ENCODE measurements at regions not wholly inside any gene's neighbourhood (a gene's known extent, or its start where the extent isn't known, plus 50 kb on each side); places are given as distances from the start of the nearest gene placed in this dataset.
"Not testable (repeated sequence)": the region's sequence is repeated elsewhere in the genome, so short reads cannot be mapped to it uniquely, and the experiment has no call there.

DNA sequence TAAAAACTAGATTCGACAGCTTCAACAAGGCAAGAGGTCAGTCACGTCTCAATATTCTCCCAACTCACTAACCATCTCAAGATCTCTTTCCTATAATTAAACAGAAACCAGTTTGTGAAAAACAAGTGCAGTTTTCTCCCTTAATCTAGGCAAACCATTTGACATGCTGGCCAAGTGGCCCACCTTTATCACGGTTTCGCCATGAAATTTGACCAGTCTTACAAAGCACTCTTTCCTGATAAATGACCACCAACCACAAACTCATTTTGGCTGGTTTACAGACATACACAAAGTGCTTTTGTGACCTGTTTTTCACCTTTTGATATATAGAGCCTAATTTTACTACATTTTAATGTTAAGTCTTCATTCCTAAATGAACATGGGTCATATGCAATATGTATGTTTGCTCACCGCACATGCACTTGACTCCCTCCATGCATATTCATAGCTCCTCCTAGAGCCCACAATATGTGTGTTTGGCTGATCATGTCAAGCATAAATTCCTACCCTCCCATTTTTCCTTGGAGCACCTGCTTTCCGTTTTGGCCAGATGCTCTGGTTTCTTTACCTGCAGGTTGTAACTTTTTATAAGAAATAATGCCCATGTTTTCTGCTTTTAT lies 385.1 kb downstream of the RAD51AP2 start:
- DNase-seq (ENCODE audit: low spot score) = no peak

DNA sequence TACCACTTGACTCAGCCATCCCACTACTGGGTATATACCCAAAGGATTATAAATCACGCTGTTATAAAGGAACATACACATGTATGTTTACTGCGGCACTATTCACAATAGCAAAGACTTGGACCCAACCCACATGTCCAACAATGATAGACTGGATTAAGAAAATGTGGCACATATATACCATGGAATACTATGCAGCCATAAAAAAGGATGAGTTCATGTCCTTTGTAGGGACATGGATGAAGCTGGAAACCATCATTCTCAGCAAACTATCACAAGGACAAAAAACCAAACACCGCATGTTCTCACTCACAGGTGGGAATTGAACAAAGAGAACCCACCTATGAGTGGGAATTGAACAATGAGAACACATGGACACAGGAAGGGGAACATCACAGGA lies 387.6 kb downstream of the RAD51AP2 start:
- not testable (repeated sequence) for DNase-seq (ENCODE audit: low spot score)

DNA sequence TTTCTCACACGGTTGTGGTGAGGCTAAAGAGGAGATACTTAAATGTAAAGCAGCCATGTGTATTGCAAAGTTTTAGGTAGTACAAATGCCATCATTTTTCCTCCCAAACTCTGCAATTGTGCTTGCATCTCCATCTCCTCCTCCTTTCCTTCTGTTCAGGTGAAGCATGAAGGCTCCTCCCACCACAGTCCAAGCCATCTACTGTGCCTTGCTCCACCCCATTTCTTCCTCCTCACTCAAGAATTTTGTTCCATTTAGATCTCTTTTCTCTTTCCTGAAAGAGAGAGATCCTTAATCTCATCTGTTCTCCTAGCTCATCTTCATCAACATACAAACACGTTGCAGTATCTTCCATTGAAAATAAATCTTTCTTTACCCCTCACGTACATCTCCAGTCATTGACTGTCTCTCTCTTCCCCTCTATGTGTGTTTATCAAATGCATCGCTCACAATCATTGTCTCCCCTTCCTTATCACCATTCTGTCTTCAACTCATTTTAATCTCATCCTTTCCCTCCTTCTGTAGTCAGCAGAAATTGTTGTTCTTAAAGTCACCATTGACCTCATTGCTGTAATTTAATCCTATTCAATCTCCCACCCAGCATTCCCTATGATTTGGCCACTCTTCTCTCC lies 392.1 kb downstream of the RAD51AP2 start:
- DNase-seq (ENCODE audit: low spot score) = no peak

DNA sequence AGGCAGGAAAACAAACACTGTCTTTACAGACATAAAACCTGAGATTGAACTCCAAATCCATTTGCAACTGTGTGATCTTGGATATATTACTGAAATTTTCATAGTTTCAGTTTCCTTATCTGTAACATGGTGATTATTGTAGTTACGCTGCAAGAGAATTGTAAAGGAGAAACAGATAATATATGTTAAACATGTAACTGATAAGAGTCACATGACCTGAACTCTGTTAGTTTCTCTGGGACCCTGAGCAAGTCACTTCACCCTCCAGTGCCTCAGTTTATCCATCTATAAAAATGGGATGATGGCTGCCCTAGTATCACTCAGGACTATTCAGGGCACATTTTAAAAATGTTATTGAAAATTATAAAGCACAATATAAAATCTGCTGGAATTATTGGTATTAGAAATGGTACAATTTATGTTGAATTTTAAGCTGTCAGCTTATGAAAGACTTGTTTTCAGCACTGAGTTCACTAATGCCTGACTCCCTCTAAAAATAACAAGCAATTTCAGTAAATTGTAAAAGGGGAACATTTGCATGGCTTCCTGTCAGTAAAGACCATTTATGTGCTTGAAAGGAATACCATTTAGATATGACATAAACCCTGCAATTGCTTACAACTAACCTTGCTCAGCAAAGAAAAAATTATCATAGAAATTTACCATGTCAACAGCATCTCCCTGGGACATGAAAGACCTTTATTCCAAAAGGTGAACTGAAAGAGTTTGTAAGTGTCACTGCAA lies 393.5 kb downstream of the RAD51AP2 start:
- DNase-seq (ENCODE audit: low spot score) = no peak

DNA sequence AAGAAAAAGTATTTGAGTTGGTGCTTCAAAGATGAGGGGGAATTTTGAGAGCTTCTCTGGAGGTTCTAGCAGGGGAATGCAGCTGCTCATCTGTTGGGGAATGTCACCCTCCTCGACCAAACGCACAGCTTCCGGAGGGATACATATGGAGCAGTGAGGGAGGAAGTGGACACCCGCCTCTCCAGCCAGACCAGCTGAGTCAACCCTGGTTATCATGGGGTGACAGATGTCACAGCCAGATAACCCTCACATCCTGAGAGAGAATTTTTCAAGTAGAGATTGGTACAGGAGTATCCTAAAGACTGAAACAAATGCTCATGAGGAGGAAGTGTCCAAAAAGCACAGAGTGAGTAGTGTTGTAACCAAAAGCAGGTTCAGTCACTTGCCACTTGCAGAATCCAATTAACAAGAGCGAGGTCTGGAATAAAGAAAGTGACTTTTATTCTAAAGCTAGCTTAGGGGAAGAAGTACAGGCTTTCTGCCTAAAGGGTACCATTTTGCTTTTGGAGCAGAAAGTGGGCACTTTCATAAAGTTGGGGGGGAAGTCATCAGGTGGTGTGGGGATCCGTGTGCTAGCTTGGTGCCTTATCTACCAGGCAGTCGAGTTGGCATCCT lies 395.2 kb downstream of the RAD51AP2 start:
- no peak for DNase-seq (ENCODE audit: low spot score)

DNA sequence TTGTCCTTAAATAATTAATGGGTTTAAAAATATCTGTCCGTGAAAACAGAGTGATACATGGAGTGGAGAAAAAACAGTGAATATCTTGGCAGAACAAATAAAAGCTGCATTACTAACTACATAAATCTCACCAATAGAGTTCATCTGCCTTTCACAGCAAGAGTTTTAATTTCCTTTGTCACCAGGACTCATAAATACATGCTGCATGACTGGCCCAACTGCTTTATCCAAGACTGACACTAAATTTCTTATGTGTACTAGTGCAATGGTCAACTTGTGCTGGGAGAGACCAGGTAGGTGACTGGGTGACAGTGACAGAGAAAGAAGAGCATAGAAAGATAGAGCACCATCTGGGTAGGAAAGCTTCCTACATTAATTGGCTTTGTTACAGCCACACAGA lies 402.8 kb downstream of the RAD51AP2 start:
- no peak for DNase-seq (ENCODE audit: low spot score)

DNA sequence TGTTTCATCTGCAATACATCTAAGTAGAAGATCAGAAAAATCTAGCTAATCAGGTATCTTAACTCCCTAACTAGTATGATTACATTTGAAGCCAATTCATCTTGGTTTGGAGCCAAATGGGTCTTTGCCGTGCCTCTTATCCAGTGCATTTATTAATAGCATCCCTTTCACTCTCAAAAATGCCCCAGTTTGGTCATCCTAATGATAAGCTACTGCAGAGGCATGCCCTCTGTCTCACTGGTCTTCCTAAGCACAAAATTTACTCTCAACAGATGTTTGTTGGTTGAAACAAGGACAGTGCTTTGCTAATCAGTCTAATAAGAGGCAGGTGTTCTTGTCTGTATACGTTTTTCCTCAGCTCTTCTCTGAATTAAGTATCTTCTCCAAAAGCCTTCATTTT lies 403.2 kb downstream of the RAD51AP2 start:
- DNase-seq (ENCODE audit: low spot score) = no peak

DNA sequence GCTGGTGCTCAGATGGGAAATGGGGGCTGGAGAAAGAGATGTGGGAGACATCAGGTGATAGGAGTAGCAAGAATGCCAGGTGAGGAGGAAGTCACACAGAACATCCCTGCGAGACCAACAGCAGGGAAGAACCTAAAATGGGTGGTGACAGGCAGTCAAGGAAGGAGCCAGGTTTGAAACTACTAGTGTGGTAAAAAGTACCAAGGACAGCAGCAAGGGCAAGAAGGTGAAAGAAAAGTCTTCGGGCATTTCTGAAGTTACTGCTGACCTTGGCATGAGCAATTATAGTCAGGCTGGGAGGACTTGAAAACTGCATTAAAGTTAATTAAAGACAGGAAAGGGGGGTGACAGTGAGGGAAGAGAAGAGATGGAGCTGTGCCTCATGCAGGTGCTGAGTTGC lies 410.4 kb downstream of the RAD51AP2 start:
- DNase-seq (ENCODE audit: low spot score) = no peak

DNA sequence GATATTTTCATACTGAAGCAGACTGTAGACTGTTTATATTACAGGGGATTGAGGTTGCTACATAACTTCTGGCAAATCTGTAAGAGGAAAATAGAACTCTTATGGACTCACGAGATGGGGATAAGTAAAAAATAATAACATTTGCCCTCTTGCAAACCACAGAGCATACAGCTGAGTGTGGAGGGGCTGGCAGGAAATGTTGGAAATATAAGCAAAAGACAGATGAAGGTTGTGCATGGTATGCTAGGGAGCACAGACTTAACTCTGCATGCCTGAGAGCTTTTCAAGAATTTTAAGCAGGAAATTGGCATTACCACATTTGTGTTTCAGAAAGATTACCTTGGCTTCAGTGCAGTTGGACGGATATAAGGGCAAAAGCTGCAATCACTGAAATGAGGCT lies 411.1 kb downstream of the RAD51AP2 start:
- DNase-seq (ENCODE audit: low spot score) = no peak

DNA sequence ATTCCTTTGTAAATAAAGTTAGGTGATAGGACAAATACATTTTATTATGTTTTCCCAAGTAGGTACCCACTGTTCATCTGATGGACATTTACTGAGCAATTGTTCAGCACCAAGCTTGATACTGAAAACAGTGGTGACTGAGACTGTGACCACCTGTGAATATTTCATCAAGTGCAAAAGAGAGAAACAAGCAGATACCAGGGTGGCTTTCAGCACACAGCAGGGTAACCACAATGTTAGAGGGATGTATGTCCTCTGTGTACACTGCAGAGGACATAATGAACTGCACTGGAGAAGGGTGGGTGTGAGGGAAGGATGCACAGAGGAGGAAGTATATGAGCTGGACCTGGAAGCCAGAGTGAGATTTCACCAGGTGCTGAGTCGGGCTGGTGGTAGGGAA lies 411.8 kb downstream of the RAD51AP2 start:
- no peak for DNase-seq (ENCODE audit: low spot score)

DNA sequence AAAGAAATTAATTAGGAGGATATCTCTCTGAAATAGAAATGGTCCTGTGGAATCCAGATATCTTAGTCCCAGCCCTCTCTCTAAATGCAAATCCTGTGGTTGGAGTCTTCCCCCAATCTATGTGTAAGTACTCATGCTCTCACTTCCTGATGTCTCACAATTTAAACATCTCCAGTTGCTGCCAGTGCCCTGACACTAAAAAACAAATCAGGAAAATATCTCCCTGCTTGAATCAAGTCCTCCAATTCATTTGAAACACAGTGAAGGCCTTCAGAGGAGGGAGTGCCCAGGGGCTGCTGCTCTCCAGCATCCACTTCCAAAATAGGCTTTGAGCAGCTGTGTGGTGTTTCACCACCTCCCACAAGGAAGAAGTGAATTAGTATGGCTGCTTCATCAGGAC lies 413.8 kb downstream of the RAD51AP2 start:
- no peak for DNase-seq (ENCODE audit: low spot score)

DNA sequence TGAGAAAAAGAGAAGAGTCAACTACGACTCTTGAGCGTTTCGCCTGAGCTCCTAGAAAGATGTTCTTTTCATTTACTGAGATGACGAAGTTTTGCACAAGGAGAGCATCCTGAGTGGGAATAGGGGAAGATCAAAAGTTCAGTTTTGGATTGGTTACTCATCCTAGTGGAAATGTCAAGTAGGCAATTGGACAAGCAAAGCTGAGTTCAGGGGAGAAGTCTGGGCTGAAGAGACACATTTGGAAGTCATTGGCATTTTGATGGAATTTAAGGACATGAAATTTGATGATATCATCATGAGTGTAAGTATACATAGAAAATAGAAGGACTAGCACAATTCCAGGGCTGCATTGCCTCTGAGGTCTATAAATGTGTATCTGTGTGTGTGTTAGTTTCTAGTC lies 416.6 kb downstream of the RAD51AP2 start:
- DNase-seq (ENCODE audit: low spot score) = no peak

DNA sequence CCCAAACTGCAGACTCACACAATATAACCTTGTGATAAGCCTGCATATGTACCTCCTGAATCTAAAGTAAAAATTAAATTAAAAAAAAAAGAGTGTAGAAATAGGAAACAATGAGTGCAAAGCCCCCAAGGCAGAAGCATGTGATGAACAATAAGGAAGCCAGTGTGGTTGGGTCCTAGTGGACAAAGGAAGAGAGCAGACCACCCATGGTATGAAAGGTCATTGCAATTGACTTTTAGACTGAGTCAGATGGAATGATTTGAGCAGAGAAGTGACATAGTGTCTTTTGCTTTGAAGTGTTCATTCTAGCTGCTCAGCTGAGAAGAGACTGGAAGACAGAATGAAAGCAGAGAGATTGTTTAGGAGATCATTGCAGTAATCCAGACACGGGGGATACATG lies 417.1 kb downstream of the RAD51AP2 start:
- no peak for DNase-seq (ENCODE audit: low spot score)

DNA sequence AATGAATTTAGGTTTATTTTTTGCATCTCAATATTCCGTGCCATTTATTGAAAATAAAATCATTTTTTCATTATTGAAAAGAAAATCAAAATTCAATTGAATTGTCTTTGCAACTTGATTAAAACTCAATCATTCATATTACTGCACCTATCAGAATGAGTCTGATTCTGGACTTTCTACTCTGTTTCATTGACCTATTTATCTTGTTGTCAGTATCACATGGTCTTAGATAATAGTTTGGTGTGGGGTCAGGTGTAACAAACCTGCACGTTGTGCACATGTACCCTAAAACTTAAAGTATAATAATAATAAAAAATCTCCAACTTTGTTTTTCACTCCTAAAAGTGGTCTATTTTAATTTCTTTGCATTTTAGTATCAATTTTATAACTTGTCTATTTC lies 422.9 kb downstream of the RAD51AP2 start:
- DNase-seq (ENCODE audit: low spot score) = no peak

DNA sequence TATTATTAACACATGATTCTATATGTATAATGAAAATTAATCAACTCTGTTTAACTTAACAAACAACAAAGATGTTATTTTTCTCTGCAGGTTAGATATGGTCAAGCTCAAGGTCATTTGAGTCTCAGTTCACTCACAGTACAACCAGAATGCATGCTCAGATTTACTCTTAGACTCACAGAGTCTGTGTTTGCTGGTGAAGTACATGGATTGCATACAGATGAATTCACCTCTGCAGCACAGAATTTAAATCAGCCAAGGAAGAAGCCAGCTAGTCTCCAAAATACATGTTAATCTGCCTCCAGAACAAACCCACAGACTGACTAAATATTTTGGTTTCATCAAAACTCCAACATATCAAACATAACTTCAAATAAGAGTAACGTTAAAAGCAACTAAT lies 424.5 kb downstream of the RAD51AP2 start:
- no peak for DNase-seq (ENCODE audit: low spot score)

DNA sequence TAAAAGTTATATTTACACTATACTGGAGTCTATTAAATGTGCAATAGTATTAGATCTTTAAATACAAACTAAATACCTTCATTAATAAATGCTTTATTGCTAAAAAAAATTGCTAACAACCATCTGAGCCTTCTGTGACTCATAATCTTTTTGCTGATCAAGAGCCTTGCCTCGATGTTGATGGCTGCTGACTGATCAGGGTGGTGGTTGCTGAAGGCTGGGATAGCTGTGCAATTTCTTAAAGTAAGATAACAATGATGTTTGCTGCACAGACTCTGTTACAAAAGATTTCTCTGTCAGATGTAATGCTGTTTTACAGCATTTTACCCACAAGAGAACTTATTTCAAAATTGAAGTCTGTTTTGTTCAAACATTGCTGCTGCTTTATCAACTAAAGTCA lies 421.4 kb upstream of the CYRIA start:
- DNase-seq (ENCODE audit: low spot score) = no peak

DNA sequence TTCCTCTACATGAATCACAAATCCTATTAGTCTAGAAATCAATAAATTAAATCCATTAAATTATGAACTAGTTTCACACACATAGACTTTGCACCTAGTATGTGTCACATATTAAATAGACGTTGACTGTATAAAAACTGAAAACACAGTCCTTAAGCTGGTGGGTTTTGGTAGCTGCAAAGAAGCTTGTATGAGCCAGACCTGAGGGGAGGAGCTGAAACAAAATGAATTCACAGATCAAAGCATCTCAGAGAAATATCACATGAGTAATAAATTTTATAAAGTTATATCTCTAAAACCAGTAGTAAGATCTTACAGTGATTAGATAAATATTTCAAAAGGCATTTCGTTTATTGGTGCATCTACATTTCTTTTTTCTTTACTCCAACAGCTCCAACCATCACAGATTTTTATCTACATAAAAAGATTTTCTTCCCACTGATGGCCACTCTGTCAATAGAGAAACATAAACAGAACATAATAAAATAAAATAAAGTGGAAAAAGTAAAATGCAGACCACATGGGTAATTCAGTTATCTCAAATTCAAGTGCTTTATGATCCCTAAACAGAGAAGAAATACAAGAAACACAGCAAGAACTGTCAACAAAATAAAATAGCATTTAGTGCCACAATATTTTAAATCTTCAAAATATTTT lies 420.0 kb upstream of the CYRIA start:
- DNase-seq (ENCODE audit: low spot score) = no peak

DNA sequence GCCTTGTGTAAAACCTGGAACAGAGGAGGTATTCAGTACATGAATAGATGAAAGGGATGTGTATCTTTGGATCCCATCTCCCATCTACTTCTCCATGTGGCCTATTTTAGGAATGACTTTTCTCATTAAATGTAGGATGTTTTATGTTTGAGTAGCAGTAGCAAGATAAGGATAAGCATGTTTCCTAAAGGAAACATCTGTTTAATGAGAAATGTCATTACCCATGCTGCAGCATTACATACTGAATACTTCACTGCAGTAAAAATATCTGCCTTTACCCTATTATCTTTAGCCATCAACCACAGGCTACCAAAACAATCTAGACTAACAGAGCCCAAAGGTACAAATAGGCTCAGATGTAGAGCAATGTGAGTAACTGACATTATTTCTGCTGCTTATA lies 419.2 kb upstream of the CYRIA start:
- no peak for DNase-seq (ENCODE audit: low spot score)

DNA sequence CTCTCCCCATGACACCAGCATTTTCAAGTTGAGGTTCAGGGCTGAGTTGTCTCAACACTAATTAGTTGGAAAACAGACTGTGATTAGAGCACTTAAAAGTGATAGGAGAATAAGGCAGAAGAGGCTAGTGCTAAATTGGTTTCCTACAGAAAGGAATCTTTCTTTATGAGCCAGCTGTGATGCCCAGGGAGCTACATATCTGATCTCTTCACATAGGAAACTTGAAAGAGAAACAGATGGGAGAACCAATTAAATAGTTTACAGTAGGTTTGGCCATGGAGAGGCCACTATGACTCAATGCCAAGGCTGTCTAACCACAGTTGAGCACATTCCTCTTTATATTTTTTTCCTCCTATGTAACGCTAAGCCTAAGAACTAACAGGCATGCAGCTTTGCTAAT lies 418.3 kb upstream of the CYRIA start:
- DNase-seq (ENCODE audit: low spot score) = no peak

DNA sequence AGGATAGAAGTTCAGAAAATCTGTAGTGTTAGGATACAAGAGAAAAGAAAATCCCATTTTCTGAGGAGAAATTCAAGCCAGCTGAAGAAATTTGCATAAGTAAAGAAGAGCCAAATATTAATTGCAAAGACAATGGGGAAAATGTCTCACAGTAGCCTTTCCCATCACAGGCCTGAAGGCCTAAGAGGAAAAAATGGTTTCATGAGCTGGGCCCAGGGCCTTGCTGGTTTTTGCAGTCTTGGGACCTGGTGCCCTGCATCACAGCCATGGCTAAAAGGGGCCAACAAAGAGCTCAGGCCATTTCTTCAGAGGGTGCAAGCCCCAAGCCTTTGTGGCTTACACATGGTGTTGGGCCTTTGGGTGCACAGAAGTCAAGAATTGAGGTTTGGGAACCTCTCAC lies 413.6 kb upstream of the CYRIA start:
- no peak for DNase-seq (ENCODE audit: low spot score)

DNA sequence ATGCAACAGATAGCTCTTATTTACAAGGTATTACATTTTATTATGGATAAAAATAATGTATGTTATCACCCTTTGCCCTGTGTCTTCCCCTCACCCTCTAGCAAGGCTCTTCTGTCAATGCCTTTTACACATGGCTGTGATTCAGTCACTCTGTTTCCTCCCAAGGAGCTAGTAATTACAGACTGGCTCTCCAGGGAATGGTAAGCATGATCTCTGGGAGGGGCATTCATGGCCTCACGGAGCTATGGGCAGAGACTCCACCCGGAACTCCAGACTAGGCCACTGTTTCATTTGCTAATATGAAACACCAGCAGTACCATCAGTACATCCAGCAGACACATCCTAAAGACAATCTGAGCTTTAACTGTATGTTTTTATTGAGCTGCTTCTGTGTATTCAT lies 410.9 kb upstream of the CYRIA start:
- no peak for DNase-seq (ENCODE audit: low spot score)

DNA sequence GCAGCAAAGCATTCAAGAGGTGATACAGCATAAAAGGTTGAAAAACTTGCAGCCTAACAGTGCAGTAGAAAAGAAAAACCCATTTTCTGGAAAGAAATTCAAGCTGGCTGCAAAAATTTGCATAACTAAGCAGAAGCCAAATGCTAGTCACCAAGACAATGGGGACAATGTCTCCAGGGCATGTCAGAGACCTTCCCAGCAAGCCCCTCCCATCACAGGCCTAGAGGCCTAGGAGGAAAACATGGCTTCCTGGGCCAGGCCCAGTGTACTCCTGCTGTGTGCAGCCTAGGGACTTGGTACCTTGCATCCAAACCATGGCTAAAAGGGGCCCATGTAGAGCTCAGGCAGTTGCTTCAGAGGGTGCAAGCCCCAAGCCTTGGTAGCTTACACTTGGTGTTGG lies 405.1 kb upstream of the CYRIA start:
- no peak for DNase-seq (ENCODE audit: low spot score)

DNA sequence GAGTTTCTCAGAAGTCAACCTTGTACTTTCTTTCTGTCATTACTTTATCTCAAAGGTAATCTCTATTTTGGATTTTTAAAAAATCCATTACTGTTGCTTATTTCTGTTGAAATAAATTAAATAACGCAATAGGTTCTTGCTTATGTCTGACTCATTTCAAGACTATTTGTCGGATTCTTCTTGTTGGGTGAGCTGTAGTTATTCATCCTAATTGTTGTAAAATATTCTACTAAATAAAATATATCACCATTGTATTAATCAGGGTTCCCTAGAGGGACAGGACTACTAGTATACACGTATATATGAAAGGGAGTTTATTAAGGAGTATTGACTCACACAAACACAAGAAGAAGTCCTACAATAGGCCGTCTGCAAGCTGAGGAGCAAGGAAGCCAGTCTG lies 403.9 kb upstream of the CYRIA start:
- DNase-seq (ENCODE audit: low spot score) = no peak
